ENCODE measurements at regions not wholly inside any gene's neighbourhood (a gene's known extent, or its start where the extent isn't known, plus 50 kb on each side); places are given as distances from the start of the nearest gene placed in this dataset.

DNA sequence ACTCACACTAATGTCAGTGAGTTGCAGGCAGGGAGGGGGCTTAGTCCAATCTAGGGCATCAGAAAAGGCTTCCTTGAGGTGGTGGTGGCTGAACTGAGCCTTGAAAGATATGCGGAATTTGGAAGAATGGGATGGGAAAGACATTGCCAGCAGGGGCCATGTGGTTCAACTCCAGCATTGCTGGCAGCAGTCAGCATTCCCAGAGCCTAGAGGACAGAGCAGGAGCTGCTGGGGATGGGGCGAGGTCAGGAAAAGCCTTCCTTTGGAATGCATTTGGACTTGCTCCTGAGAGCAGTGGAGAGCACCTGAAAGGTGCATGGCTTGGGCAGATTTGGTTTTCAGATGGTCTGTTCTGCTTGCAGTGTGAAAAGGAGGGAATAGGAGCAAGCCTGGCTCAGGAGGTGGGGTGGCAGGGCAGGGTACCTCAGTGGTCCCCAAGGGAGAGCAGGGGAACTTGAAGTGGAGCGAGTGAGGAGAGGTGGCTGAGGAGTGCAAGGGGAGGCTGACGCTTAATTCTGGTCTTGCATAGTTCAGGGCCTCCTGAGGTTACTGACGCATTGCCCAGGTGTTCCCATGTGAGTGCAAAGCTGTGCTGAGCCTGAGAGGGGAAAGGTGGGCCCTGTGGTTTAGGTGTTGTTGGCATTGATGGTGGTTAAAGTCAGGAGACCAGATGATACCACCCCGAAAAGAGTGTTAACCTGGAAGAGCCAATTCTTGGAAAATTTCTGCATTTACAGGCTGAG is 112.1 kb upstream of the MGAT5 start:
- Histone ChIP-seq H2BK12ac (ENCODE audit: low read length) (no peak overlapping the region), H3K4me1 (ENCODE audit: control insufficient read depth in 2 of 2, insufficient read depth in 1 of 2, low read depth in 1 of 2, low read length in 2 of 2) (peaks cover 5 to 9% of the 10 kb centered on the region in 2 donors), H3K27me3 (ENCODE audit: control insufficient read depth in 3 of 3, insufficient read depth in 3 of 3, low read depth in 1 of 3, low read length in 3 of 3) (no peaks in the 10 kb centered on the region), H2BK5ac (ENCODE audit: low read length) (no peak overlapping the region), H4K8ac (ENCODE audit: low read depth, low read length) (no peak overlapping the region), H2AFZ (ENCODE audit: low read length) (no peak overlapping the region), H3K27ac (replicated peaks; ENCODE audit: low read length) (no peak overlapping the region), H3K4me3 (ENCODE audit: low read length in 2 of 2) (no peak overlapping the region), H3K79me1 (ENCODE audit: low read depth, low read length) (peaks cover 2% of the 10 kb centered on the region), H3K4ac (ENCODE audit: low read length) (no peak overlapping the region), H3K4me2 (ENCODE audit: insufficient read depth, low read length, poor library complexity, severe bottlenecking) (no peak overlapping the region), H3K36me3 (replicated peaks in 1 of 2; ENCODE audit: control insufficient read depth in 2 of 2, insufficient read depth in 2 of 2, low read length in 2 of 2) (peaks cover 0 to 9% of the 10 kb centered on the region in 2 donors), H3K14ac (ENCODE audit: low read length) (no peak overlapping the region), H3K23ac (ENCODE audit: low read depth, low read length, poor library complexity) (no peak overlapping the region), H2BK120ac (ENCODE audit: low read depth, low read length) (no peak overlapping the region), H3K9ac (ENCODE audit: low read depth, low read length, poor library complexity) (no peak overlapping the region), H3K18ac (ENCODE audit: low read length) (no peak overlapping the region), H2AK5ac (ENCODE audit: low read depth, low read length) (no peak overlapping the region), H4K91ac (ENCODE audit: low read depth, low read length, poor library complexity) (no peak overlapping the region), H2BK15ac (ENCODE audit: low read length) (no peak overlapping the region), H3K9me3 (replicated peaks in 1 of 2; ENCODE audit: control insufficient read depth in 2 of 2, insufficient read depth in 1 of 2, low read depth in 1 of 2, low read length in 2 of 2) (no peaks in the 10 kb centered on the region)
- no CpG with 5 or more reads among the region's 6 CpGs for WGBS, 2 donors (ENCODE audit: extremely low coverage in 2 of 2, insufficient read length in 2 of 2, insufficient replicate concordance in 1 of 2)
- DNase-seq (ENCODE audit: low spot score), result no peak

DNA sequence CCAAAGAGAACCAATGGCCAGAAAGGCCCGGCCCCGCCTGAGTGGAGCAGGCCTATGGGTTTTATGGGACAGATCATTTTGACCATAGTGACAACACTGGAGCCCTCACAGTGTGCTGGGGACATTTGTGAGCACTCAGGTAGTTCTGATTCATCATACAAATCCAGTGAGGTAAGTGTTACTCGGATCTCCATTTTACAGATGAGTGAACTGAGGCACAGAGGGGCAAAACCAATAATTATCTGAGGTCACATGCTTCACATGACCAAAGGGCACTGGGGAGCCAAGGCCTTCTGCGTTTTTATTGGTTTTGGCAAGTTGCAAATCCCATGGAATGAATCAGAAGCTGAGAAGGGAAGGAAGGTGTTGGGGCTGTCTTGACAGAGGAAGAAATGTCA is 111.5 kb upstream of the MGAT5 start:
- no peak overlapping the region for H3K4me2 ChIP-seq (ENCODE audit: insufficient read depth, low read length, poor library complexity, severe bottlenecking)
- H2AK5ac ChIP-seq (ENCODE audit: low read depth, low read length), result no peak overlapping the region
- H3K4ac ChIP-seq (ENCODE audit: low read length), result no peak overlapping the region
- no peak for DNase-seq (ENCODE audit: low spot score)
- no peak overlapping the region for H3K18ac ChIP-seq (ENCODE audit: low read length)
- H2AFZ ChIP-seq (ENCODE audit: low read length), result no peak overlapping the region
- H3K79me1 ChIP-seq (ENCODE audit: low read depth, low read length), result no peaks in the 10 kb centered on the region
- no CpG with 5 or more reads among the region's 4 CpGs for WGBS, 2 donors (ENCODE audit: extremely low coverage in 2 of 2, insufficient read length in 2 of 2, insufficient replicate concordance in 1 of 2)
- no peak overlapping the region for H2BK15ac ChIP-seq (ENCODE audit: low read length)
- no peaks in the 10 kb centered on the region for H3K27me3 ChIP-seq (ENCODE audit: control insufficient read depth in 3 of 3, insufficient read depth in 3 of 3, low read depth in 1 of 3, low read length in 3 of 3)
- no peak overlapping the region for H3K4me3 ChIP-seq (ENCODE audit: low read length in 2 of 2)
- H2BK120ac ChIP-seq (ENCODE audit: low read depth, low read length), result no peak overlapping the region
- peaks cover 0 to 9% of the 10 kb centered on the region in 2 donors for H3K36me3 ChIP-seq (replicated peaks in 1 of 2; ENCODE audit: control insufficient read depth in 2 of 2, insufficient read depth in 2 of 2, low read length in 2 of 2)
- H2BK12ac ChIP-seq (ENCODE audit: low read length), result no peak overlapping the region
- H4K8ac ChIP-seq (ENCODE audit: low read depth, low read length), result no peak overlapping the region
- H4K91ac ChIP-seq (ENCODE audit: low read depth, low read length, poor library complexity), result no peak overlapping the region
- H3K4me1 ChIP-seq (ENCODE audit: control insufficient read depth in 2 of 2, insufficient read depth in 1 of 2, low read depth in 1 of 2, low read length in 2 of 2), result peaks cover 5 to 9% of the 10 kb centered on the region in 2 donors
- H3K9ac ChIP-seq (ENCODE audit: low read depth, low read length, poor library complexity), result no peak overlapping the region
- no peak overlapping the region for H3K27ac ChIP-seq (replicated peaks; ENCODE audit: low read length)
- no peak overlapping the region for H2BK5ac ChIP-seq (ENCODE audit: low read length)
- H3K14ac ChIP-seq (ENCODE audit: low read length), result no peak overlapping the region
- H3K9me3 ChIP-seq (replicated peaks in 1 of 2; ENCODE audit: control insufficient read depth in 2 of 2, insufficient read depth in 1 of 2, low read depth in 1 of 2, low read length in 2 of 2), result no peaks in the 10 kb centered on the region
- no peak overlapping the region for H3K23ac ChIP-seq (ENCODE audit: low read depth, low read length, poor library complexity)

DNA sequence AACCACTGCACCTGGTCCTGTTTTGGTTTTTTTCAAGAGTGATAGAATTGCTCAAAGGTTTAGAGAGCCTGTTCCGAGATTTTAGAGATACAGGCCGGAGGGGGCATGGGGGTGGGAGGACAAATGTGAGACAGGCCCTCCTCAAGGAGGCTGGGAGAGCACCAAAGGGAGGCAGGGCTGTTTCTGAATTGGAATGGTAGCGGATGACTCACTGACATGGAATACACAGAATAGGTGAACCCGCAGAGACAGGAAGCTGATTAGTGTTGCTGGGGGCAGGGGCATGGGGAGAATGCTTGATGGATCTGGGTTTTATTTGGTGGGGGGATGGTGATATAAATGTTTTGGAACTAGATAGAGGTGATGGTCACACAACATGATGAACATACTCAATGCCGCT is 111.0 kb upstream of the MGAT5 start:
- Histone ChIP-seq H3K27ac (replicated peaks; ENCODE audit: low read length) (no peak overlapping the region), H3K9me3 (replicated peaks in 1 of 2; ENCODE audit: control insufficient read depth in 2 of 2, insufficient read depth in 1 of 2, low read depth in 1 of 2, low read length in 2 of 2) (no peaks in the 10 kb centered on the region)
- WGBS, 2 donors (ENCODE audit: extremely low coverage in 2 of 2, insufficient read length in 2 of 2, insufficient replicate concordance in 1 of 2), result no CpG with 5 or more reads among the region's 5 CpGs

DNA sequence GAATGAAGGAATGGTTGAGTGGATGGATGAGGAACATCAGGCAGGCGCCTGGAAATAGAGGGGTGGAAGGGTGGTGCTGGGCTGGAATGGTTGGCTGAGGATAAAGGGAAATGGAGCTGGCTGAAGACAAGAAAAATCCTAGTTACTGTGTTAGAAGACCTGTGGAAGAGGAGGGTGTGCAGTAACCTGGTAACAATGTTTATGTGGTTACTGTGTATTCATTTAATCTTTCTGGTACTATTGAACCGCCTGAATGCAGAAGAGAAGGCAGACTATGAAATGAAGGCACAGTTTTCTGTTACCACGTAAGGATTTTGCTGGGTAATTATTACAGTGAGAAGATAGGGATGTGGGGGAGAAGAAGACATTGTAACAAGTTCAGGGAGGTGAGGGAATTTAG is 110.3 kb upstream of the MGAT5 start:
- Histone ChIP-seq H2BK5ac (ENCODE audit: low read length) (no peak overlapping the region), H3K14ac (ENCODE audit: low read length) (no peak overlapping the region), H2BK120ac (ENCODE audit: low read depth, low read length) (no peak overlapping the region), H3K79me1 (ENCODE audit: low read depth, low read length) (no peaks in the 10 kb centered on the region), H3K4ac (ENCODE audit: low read length) (no peak overlapping the region), H3K4me1 (ENCODE audit: control insufficient read depth in 2 of 2, insufficient read depth in 1 of 2, low read depth in 1 of 2, low read length in 2 of 2) (peaks cover 5 to 9% of the 10 kb centered on the region in 2 donors), H3K4me2 (ENCODE audit: insufficient read depth, low read length, poor library complexity, severe bottlenecking) (no peak overlapping the region), H2BK15ac (ENCODE audit: low read length) (no peak overlapping the region), H3K9ac (ENCODE audit: low read depth, low read length, poor library complexity) (no peak overlapping the region), H3K27me3 (ENCODE audit: control insufficient read depth in 3 of 3, insufficient read depth in 3 of 3, low read depth in 1 of 3, low read length in 3 of 3) (no peaks in the 10 kb centered on the region), H3K27ac (replicated peaks; ENCODE audit: low read length) (no peak overlapping the region), H3K18ac (ENCODE audit: low read length) (no peak overlapping the region), H4K91ac (ENCODE audit: low read depth, low read length, poor library complexity) (no peak overlapping the region), H2AFZ (ENCODE audit: low read length) (no peak overlapping the region), H3K23ac (ENCODE audit: low read depth, low read length, poor library complexity) (no peak overlapping the region), H3K9me3 (replicated peaks in 1 of 2; ENCODE audit: control insufficient read depth in 2 of 2, insufficient read depth in 1 of 2, low read depth in 1 of 2, low read length in 2 of 2) (no peaks in the 10 kb centered on the region), H4K8ac (ENCODE audit: low read depth, low read length) (no peak overlapping the region), H2AK5ac (ENCODE audit: low read depth, low read length) (no peak overlapping the region), H2BK12ac (ENCODE audit: low read length) (no peak overlapping the region), H3K4me3 (ENCODE audit: low read length in 2 of 2) (no peak overlapping the region), H3K36me3 (replicated peaks in 1 of 2; ENCODE audit: control insufficient read depth in 2 of 2, insufficient read depth in 2 of 2, low read length in 2 of 2) (peaks cover 0 to 9% of the 10 kb centered on the region in 2 donors)
- DNase-seq (ENCODE audit: low spot score), result no peak
- no CpG with 5 or more reads among the region's 3 CpGs for WGBS, 2 donors (ENCODE audit: extremely low coverage in 2 of 2, insufficient read length in 2 of 2, insufficient replicate concordance in 1 of 2)

More for the DNA sequence above, 111.0 kb upstream of the MGAT5 start:
- Histone ChIP-seq H3K4ac (ENCODE audit: low read length) (no peak overlapping the region), H3K4me3 (ENCODE audit: low read length in 2 of 2) (no peak overlapping the region), H3K27me3 (ENCODE audit: control insufficient read depth in 3 of 3, insufficient read depth in 3 of 3, low read depth in 1 of 3, low read length in 3 of 3) (no peaks in the 10 kb centered on the region), H4K91ac (ENCODE audit: low read depth, low read length, poor library complexity) (no peak overlapping the region), H2BK12ac (ENCODE audit: low read length) (no peak overlapping the region), H4K8ac (ENCODE audit: low read depth, low read length) (no peak overlapping the region), H2BK5ac (ENCODE audit: low read length) (no peak overlapping the region), H2BK15ac (ENCODE audit: low read length) (no peak overlapping the region), H2AFZ (ENCODE audit: low read length) (no peak overlapping the region), H3K36me3 (replicated peaks in 1 of 2; ENCODE audit: control insufficient read depth in 2 of 2, insufficient read depth in 2 of 2, low read length in 2 of 2) (peaks cover 0 to 9% of the 10 kb centered on the region in 2 donors), H3K23ac (ENCODE audit: low read depth, low read length, poor library complexity) (no peak overlapping the region), H3K79me1 (ENCODE audit: low read depth, low read length) (no peaks in the 10 kb centered on the region), H3K4me1 (ENCODE audit: control insufficient read depth in 2 of 2, insufficient read depth in 1 of 2, low read depth in 1 of 2, low read length in 2 of 2) (peaks cover 5 to 9% of the 10 kb centered on the region in 2 donors), H3K18ac (ENCODE audit: low read length) (no peak overlapping the region), H2AK5ac (ENCODE audit: low read depth, low read length) (no peak overlapping the region), H3K4me2 (ENCODE audit: insufficient read depth, low read length, poor library complexity, severe bottlenecking) (no peak overlapping the region), H3K14ac (ENCODE audit: low read length) (no peak overlapping the region), H2BK120ac (ENCODE audit: low read depth, low read length) (no peak overlapping the region), H3K9ac (ENCODE audit: low read depth, low read length, poor library complexity) (no peak overlapping the region)
- DNase-seq (ENCODE audit: low spot score), result no peak

Measured in neuronal stem cell (in vitro differentiated cells).